Hematopoietic multipotent progenitor cell treated with erythropoietin and hydrocortisone succinate and interleukin-3 and kit ligand, for 4 days (in vitro differentiated cells): ENCODE measurements at regions not wholly inside any gene's neighbourhood (a gene's known extent, or its start where the extent isn't known, plus 50 kb on each side); places are given as distances from the start of the nearest gene placed in this dataset.

ENCODE experiments used
- DNase-seq: peaks from one replicate; pipeline ENCODE4 v3.0.0-alpha.2; 2015

DNA sequence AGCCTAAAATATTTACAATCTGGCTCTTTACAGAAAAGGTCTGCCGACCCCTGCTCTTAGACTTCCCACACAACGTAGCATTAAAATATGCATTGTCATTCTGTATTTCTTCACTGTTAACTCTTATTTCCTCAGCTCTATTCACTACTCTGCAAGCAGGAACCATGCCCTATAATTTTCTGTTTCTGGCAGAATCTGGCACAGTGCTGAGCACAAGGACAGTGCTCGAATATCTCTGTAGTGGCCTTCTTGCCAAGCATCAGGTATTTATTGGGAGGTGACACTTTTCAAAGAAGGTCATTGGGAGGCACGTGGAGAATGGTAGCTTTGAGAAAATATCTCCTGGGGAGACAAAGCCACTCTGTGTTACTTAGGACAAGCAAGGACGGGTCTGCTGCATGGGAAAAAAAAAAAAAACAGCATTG is 77.9 kb downstream of the PSMG1 start:
- DNase-seq: peak; percentile 74

DNA sequence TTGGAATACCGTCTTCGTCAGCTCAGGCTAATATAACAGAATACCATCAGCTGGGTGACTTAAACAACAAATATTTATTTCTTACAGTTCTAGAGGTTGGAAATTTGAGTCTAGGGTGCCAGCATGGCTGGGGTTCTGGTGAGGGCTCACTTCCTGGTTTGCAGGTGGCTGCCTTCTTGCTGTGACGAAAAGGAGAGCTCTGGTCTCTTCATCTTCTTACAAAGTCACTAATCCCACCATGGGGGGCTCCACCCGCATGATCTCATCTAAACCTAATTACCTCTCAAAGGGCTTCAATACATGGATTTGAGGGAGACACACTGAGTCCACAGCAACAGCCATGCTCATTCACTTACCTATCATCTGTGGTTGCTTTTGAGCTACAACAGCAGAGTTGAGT is 78.3 kb downstream of the PSMG1 start:
- DNase-seq: peak; percentile 35

DNA sequence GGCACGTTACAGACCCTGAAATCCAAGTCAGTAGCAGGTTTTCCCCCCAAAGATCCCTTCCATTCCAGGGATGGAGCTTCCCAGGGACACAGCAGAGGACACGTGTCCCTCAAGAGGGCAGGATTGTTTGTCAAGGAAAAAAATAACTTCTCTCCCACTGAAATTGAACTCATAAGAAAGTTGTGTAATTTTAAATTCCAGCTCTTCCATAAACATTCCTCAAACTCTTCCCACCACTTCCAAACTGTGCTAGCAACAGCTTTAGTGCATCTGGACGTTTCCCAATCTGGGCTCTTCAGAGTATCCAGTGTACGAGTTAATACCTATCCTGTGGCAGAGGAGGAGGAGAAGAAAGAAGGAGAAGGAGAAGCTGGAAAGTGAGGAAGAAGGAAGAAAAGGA is 79.6 kb downstream of the PSMG1 start:
- DNase-seq: no peak

DNA sequence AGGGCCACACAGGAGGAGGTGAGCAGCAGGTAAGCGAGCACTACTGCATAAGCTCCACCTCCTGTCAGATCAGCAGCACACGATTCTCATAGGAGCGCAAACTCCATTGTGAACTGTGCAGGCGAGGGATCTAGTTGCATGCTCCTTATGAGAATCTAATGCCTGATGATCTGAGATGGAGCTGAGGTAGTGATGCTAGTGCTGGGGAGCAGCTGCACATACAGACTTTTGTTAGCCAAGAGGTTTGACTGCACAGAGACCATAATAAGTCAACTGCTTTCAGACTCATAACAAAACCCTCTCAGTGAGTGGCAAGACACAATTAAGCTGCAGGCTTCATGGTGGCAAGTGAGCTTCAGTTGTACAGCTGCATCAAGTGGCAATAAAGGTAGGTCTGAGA is 83.4 kb downstream of the PSMG1 start:
- DNase-seq: no peak

DNA sequence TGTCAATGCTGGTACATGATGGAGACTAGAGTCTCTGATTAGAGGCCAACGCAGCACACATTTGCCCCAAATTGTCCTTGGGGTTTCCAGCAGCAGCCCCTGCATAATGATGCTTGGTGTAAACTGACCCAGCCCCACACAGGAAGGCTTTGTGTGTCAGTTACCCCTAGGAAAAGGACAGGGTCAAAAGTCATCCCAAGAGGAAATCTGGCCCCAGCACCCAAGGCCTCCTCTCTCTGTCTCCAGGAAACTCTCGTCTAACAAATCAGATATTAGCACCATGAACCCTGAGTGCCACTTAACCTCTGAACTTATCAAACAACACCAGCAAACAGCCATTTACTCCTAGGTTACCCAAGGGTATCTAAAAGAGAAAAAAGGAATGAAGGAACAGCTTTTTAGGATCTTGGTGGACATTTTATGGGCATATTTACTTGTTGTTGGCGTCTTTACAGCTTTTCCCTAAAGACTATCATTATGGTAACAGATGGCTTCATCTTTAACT is 84.5 kb downstream of the PSMG1 start:
- DNase-seq: no peak

DNA sequence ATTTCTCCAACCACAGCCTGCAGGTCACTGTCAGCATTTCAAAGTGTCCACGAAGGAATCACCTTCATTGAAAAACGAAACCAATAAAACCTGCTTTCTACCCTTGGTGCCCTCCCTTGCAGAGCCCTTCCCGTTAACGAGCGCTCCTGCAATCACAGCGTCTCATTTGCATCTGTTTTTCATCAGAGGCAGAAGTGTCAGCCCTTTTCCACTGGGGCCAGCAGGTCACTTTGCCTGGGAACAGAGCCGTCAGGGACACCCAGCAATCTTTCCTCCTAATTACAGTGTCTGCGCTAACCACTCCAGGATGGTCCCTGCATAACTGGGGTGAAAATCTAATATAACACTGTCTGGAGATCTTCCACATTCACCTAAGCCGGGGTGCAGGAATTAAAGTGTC is 85.3 kb downstream of the PSMG1 start:
- DNase-seq: no peak

DNA sequence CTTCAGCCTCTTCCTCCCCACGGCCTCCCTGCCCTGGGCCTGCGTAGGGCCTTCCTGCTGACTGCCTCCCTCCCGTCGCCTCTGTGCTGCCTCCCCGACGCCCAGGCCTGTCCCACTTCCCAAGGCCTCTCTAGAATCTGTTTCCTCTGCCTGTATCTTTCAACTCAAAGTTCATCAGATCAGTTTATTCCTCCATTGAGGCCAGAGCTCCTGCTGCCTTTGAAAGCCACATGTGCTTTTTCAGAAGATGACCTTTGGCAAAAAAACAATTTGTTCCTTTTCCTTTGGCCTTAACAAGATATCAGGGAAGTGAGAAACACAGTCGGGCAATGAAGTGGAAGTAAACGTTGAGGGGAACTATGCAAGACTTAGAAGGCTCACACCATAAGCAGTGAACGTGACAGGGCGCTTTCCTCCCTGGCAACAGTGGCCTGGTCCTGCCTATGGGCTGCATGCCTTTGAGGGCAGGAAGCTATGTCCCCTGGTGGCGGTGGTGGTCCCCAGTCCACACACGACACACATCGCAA is 85.9 kb downstream of the PSMG1 start:
- peak; percentile 52 for DNase-seq

DNA sequence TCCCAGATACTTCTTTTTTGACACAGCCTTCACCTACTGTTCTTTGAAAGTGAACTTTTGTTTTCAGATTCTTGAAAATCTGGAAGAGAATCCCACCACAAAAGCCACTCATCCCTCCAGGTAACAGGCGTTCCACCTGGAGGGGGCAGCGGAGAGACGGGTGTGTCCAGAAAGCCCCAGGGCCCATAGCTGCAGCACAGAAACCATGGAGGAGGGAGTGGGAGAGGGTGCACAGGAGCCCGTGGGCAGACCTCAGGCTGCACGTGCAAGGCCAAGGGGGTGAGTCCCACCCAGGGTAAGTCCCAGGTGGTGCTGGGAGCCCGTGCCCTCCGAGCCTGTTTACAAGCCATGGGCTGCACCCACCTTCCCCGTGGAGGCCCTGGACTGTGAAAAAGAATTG is 86.5 kb downstream of the PSMG1 start:
- DNase-seq: no peak

DNA sequence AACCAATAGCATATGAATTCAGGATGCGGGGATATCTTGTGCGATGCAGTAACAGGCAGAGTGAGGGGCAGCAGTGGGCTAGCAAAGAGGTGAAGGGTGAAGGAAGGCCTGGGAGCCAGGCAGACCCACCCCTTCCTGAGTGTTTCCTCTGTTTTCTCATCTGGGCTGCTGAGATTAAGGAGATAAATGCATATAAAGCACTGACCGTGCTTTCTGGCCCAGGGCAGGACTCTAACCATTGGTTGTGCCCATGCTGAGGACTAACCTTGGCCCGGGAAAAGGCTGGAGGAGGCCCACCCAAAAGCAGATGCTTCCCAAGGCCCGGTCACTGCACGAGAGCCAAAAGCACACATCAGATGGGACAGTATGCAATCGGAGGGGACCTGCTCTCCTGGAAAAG is 87.6 kb downstream of the PSMG1 start:
- DNase-seq: peak; percentile 48

DNA sequence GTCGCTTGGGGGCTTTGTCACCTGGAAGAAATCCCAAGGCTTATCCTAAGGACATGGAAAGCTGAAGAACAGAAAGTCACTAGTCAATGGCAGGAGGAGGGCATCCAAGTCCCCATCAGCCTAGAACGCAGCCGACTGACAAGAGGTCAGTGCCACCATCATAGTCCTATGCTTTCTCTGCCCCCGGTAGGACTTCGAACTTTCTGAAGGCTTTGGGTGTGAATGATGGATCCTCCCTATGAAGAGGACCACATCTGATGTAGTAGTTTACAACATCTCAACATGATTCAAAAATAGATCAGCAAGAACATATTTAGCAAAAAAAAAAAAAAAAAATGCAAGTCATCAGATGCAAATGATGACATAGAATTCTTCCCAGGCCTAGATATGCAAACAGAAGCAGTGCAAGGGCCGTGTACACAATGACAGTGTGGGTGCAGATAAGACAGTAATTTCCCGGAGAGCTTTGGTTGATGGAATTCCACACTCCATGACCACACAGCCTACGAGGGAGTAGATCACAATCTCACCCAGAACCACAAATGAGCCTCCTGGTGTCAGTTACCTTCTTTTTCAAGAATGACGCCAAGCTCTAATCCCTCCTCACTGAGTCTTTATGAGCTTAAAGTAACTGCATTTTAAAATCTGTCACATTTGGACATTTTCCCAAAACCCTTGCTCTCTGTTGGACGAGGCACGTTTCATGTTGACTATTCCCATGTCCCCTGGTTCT is 88.2 kb downstream of the PSMG1 start:
- peak; percentile 84 for DNase-seq

DNA sequence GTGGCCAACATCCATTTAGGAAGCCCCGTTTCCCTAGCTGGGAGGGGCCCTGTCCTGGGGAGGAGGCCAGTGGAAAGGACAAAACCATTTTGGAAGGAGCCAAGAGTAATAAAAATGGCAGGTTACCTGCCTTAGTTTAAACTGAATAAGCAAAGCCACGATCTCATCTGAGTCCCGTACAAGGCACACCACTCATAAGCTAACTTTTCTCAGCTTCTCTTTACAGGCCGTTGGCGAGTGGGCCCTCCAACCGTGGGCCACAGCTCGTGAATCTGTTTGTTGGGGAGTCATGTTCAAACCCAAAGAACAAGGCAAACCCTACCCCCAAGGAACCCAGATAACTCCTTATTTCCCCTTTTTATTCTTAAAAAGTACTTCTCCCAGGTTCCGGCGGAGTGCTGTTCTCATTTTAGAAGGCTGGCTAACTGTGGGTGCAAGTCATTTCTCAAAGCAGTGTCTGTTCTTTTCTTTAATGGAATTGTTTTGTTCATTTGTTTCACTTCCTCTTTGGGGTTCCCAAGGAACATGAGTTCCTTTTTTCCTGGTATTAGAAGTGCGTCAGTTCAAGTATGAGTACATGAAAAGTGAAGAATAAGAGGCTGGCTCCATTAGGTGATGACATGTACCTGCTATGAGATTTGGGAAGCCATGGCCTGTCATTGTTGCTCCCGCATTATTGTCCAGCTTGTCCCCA is 89.0 kb downstream of the PSMG1 start:
- peak; percentile 64 for DNase-seq

DNA sequence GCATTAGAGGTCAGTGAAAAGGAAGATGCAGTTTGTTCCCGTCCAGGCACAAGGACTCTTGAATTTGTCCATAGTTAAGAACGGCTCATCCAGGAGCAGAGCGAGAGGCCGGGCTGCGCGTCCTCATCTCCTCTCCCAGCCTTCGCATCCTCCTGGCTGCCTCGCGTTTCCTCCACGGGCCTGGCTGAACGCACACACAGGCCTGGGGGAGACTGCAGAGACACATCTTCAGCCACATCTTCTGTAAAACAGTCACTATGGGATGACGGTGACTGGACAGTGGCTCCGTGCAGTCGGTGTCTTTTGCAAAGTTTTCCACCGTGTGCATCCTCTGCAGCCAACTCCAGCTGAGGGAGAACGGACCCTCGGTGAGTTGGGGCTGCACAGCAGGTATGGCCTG is 89.7 kb downstream of the PSMG1 start:
- no peak for DNase-seq

DNA sequence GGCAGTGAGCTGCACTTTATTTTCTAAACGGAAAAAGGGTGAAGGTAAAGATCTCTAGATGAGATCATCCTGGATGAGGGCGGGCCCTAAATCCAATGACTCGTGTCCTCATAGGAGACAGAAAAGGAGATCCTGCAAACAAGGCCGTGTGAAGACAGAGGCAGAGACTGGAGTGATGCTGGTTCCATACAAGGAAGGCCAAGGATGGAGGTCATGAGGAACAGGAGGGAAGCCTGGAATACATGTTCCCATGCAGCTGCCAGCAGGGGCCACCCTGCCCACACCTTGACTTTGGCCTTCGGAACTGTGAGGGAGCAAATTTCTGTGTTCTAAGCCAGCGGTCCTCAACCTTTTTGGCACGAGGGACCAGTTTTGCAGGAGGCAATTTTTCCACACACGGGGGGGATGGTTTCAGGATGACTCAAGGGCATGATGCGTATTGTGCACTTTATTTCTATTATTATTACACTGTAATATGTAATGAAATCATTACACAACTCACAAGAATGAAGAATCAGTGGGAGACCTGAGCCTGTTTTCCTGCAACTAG is 94.3 kb downstream of the PSMG1 start:
- no peak for DNase-seq

DNA sequence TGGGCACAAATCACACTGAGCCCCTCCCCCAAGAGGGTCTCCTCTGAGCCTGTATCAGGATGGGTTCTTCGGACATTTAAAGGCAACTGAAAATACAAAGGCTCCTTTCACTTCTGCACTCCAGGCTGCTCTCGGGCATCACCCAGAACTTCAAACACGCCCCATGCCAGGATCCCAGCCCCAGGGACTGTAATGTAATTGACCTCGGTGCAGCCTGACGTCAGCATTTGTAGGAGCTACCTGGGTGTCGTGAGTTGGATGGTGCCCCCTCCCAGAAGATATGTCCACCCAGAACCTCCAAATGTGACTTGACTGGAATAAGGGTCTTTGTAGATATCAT is 95.2 kb downstream of the PSMG1 start:
- DNase-seq: no peak

DNA sequence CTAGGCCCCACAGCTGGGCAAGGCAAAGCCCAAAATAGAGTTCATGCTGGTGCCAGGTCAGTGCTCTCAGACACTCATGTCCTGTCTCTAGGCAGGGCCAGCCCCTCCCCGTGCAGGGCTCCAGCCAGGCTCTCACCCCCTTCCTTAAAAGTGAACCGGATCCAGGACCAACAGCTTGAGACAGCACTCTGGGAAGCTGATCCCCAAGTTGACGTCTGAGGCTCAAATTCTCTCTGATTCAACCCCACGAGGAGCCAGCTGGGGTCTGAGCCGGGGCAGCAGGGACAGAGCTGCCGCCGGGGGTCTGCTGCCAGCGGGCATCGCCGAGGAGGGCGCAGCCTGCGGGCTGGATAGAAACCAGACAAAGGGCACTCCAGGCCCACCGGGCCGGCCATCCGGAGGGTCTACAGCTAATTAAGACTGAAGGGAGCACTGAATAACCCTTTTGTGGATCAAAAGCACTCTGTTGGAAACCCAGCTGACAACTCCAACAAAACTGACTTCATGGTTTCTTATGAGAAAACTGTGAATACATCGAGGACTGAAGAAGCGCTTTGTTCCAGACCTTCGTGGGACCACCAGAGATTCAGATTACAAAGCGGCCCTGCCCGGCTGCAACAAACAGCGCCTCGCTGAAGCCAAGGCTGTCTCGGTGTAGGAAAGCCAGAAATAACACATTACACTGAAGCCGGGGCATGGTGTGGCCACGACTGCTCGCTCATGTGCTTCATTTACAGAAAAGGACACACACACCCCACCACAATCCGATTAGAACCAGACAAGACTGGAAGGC is 95.8 kb downstream of the PSMG1 start:
- DNase-seq: no peak

DNA sequence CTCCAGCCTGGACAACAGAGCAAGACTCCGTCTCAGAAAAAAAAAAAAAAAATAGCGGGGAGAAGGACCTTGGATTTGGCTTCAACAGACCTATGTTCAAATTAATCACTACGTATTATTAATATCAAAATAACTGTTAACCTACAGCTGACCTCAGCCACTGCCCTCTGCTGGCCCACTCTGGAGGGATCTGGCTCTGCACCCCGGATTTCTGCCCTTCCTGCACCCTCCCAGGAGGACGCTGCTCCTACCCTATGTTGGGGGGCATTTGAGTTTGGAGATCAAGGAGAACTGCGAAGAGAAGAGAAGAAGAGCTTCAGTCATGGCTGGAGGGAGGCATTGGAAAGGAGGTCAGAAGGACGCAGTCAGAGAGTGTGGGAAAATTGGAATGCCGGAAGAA is 96.7 kb downstream of the PSMG1 start:
- no peak for DNase-seq

DNA sequence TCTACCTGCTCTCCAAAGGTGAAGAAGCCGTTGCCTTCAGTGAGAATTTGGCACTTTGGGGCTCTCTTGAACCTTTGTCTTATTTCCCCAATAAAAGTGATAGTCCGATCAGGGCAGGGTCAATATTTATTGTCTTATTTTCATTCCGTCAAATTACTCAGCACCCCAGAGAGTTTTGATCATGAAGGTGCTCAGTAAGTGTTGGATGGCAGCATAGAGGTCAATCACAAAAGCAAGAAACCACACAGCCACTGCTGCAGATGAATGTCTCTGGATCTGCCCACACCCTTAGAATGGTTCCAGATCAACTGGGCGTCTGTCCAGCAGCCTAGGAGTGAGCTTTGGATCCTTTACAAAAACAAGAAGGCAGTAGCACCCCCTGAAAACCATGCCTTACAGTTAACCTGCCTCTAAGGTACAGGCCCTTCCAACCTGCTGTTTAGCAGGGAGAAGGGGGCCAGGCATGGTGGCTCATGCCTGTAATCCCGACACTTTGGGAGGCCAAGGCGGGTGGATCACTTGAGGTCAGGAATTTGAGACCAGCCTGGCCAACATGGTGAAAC is 97.3 kb downstream of the PSMG1 start:
- DNase-seq: no peak

DNA sequence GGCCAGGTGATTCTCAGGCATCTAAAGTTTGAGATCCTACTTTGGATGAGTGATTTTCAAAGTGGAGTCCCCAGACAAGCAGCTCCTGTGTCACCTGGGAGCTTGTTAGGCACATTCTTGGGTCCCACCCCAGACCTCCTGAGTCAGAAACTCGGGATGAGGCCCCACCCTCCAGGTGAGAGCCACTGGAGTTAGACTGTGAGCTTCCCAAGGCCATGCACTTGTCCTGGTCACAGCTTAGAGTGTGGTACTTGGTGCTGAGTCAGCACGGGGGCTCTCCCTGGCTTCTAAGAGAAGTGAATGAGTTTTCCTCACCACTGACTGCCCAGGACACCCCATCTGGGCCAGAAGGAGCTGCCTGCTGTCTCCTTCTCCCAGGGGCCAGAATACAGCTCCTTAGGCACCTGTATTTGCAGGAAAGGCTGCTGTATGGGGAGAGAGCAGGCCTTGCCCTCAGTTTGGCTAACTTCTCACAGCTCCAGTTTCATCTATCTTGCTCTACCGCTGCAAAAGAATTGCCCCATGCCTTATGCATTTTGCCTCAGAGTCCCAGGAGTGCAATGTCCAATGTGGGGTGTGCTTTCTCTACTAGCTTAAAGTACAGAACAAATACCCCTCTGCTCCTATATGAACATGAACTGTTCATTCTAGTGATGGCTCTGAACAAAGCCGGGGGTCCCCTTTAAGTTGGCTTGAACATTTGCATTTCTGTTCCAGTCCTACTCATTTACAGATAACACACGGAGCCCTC is 98.1 kb downstream of the PSMG1 start:
- no peak for DNase-seq

DNA sequence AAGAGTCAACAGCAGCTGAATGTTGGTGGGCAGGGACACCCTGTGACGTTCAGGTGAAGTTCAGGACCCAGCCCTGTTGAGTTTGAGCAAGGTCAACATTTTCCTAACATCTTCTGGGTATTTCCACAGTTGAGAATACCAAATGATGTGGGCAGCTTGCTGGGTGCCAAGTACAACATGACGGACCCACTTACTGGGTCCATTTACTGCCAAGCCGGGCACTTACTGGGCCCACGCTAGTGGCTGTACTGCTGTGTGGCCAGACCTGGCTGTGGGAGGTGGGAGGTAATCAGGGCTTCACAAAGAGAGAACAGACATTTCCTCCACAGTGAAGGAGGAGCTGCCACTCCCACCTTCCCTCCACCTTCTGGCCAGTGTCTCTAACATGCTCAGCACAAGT is 99.2 kb downstream of the PSMG1 start:
- no peak for DNase-seq

DNA sequence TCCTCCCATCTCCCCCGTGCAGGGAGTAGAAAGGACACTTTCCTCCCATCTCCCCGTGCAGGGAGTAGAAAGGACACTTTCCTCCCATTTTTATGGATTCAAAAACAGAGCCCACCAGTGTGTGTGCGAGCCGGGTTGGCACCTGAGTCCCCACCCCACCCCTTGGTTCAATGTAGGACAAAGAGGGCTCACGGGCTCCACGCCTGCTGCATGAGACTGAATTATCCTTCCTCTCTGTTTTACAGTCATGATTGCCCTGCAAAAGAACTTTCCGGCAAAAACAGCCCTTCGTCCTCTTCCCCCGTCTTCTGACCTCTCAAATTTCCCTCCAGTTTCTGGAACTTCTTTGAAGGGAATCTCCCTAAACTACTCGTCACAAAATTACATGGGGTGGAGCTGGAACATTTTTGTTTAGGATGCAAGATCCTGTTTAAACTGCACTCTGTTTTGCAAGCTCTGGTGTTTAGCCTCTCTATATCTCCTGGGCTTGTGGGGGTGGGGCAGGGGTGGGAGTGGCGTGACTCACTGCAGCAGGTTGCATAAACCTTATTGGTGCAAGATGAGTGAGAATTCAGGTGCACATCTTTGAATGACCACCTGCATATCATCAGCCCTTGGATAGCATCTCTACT is 99.8 kb downstream of the PSMG1 start:
- DNase-seq: no peak

DNA sequence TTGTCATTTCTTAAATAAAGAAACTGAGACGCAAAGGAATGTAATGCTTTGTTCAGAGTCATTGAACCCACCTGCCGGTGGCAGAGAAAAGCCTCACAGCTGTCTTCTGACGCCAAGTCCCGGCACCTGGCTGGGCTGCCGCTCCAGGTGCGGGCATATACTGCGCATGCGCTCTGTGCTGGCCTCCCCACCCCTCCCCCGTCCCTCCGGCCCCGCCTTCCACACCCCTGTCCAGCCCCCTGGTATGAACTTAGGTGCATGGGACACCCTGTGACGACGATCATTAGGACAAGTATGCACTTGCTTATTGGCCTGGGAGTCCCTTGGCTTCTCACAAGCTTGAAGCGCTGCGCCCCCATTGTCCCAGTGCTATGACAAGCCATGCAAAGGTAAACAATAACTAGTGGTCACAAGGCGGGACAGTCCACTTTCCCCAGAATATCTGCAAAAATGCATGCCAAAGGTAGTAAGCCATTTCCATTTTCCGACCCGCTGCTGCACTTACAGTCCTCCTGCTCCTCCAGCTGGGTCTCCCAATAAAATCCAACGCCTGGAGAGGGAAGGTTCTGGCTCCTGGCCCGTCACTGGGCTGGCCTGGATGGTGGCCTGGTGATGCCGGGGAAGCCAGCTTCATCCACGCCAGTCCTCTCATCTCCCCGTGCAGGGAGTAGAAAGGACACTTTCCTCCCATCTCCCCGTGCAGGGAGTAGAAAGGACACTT is 100.4 kb downstream of the PSMG1 start:
- DNase-seq: no peak
